K562 (cell line): ENCODE measurements at regions not wholly inside any gene's neighbourhood (a gene's known extent, or its start where the extent isn't known, plus 50 kb on each side); places are given as distances from the start of the nearest gene placed in this dataset.

ENCODE experiments used
- NFYB ChIP-seq: IDR thresholded peaks from 2 replicates; pipeline ENCODE4 v1.6.1; 2011; ENCODE audit warnings: mild to moderate bottlenecking, moderate library complexity; ENCODE audit not compliant: insufficient read length; ENCODE audit errors: extremely low read depth
- POLR2A ChIP-seq: fragments of 450-650 bp; conservative IDR thresholded peaks from 2 replicates; pipeline ENCODE4 v1.6.1; 2016
- TF ChIP-seq, protein P1 (sequence below), 3 experiments: IDR thresholded peaks in 2 of 3; conservative IDR thresholded peaks in 1 of 3; 2 replicates each; pipeline ENCODE4 v1.5.1; 2011 to 2012; ENCODE audit warnings: low read length in 3 of 3, mild to moderate bottlenecking in 3 of 3, control low read depth in 2 of 3, improper control_type of control experiment in 1 of 3, inconsistent platforms in 1 of 3, low read depth in 1 of 3, mixed read lengths in 1 of 3, moderate library complexity in 1 of 3; ENCODE audit not compliant: insufficient read depth in 2 of 3

DNA sequence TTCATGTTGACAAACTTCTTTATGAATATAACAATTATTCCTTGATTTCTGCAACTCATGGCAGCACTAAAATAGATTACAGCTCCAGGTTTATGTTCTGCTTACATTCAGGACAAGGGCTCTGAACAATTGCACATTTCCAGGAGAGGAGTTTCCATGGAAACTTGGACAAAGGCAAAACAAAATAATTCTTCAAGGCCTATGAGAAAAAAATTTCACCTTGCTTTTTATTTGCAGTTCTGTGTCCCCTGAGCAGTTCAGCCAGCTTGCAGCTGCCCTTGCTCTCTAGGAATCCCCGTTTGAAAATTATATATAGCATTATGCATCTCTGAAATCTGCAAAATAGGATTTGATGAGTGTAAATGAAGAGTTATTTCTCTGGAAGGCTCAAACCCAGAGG is 71.7 kb downstream of the ARL4A start:
- TF ChIP-seq POLR2A (no peak), NFYB (no peak)
- TF ChIP-seq, protein P1, sequence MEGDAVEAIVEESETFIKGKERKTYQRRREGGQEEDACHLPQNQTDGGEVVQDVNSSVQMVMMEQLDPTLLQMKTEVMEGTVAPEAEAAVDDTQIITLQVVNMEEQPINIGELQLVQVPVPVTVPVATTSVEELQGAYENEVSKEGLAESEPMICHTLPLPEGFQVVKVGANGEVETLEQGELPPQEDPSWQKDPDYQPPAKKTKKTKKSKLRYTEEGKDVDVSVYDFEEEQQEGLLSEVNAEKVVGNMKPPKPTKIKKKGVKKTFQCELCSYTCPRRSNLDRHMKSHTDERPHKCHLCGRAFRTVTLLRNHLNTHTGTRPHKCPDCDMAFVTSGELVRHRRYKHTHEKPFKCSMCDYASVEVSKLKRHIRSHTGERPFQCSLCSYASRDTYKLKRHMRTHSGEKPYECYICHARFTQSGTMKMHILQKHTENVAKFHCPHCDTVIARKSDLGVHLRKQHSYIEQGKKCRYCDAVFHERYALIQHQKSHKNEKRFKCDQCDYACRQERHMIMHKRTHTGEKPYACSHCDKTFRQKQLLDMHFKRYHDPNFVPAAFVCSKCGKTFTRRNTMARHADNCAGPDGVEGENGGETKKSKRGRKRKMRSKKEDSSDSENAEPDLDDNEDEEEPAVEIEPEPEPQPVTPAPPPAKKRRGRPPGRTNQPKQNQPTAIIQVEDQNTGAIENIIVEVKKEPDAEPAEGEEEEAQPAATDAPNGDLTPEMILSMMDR (IDR thresholded peaks at IDR 0.05 in 2 of 3, conservative IDR thresholded peaks at IDR 0.05 in 1 of 3; ENCODE audit: insufficient read depth in 2 of 3, low read depth in 1 of 3, low read length in 3 of 3), result no peak
